ENCODE measurements at regions not wholly inside any gene's neighbourhood (a gene's known extent, or its start where the extent isn't known, plus 50 kb on each side); places are given as distances from the start of the nearest gene placed in this dataset.

GRCh38 chr2:117269574-117269973, 544.9 kb upstream of the DDX18 start:
- TF ChIP-seq CTCF (IDR thresholded peaks at IDR 0.05) (no peak), POLR2A (IDR thresholded peaks at IDR 0.05) (no peak)

All from lower leg skin (tissue), 3 donors.